A673 (cell line): ENCODE measurements at regions not wholly inside any gene's neighbourhood (a gene's known extent, or its start where the extent isn't known, plus 50 kb on each side); places are given as distances from the start of the nearest gene placed in this dataset.

Experiments
- BruUV-seq: library from RNA; stranded (reverse); fragments of 400-500 nt; replicated peaks from 2 replicates; lab custom pipeline; 2021; lab: Mats Ljungman, UMichigan
- CTCF ChIA-PET: fragments of 300-600 bp; sonication (Branson Sonifier 250); formaldehyde crosslinking; loops from one replicate; lab custom pipeline; 2022; ENCODE audit warnings: antibody characterized with exemption; lab: Charles Lee
- POLR2A ChIA-PET: fragments of 300-600 bp; sonication (Branson Sonifier 250); formaldehyde crosslinking; loops from one replicate; lab custom pipeline; 2022; ENCODE audit warnings: antibody characterized with exemption; ENCODE audit not compliant: low non-redundant PET; lab: Charles Lee
- DNase-seq: peaks from one replicate; pipeline ENCODE4 v3.0.0-alpha.2; 2015; ENCODE audit warnings: low spot score
- H3K27ac ChIP-seq: fragments of 200-600 bp; sonication (generic); 2 replicates; pipeline ENCODE4 v1.5.1; 2016; ENCODE audit warnings: mixed run types, low read depth, mild to moderate bottlenecking, mixed read lengths, antibody characterized with exemption, low read length; ENCODE audit not compliant: poor library complexity, severe bottlenecking
- H3K27me3 ChIP-seq: fragments of 200-600 bp; sonication (generic); replicated peaks from 2 replicates; pipeline ENCODE4 v1.6.1; 2017; ENCODE audit warnings: mixed run types, low read depth, mild to moderate bottlenecking, mixed read lengths, antibody characterized with exemption, low read length; ENCODE audit not compliant: insufficient read depth, poor library complexity
- H3K36me3 ChIP-seq: fragments of 200-600 bp; sonication (generic); 2 replicates; pipeline ENCODE4 v1.6.1; 2016; ENCODE audit warnings: mixed run types, mild to moderate bottlenecking, mixed read lengths, antibody characterized with exemption, low read length; ENCODE audit not compliant: insufficient read depth, poor library complexity, severe bottlenecking
- H3K4me1 ChIP-seq: fragments of 200-600 bp; sonication (generic); 2 replicates; pipeline ENCODE4 v1.6.1; 2017; ENCODE audit warnings: mixed run types, mild to moderate bottlenecking, mixed read lengths, antibody characterized with exemption, low read length; ENCODE audit not compliant: insufficient read depth, poor library complexity, severe bottlenecking
- H3K4me3 ChIP-seq: fragments of 200-600 bp; sonication (generic); 2 replicates; pipeline ENCODE4 v1.5.1; 2016; ENCODE audit warnings: low read depth, mixed run types, mild to moderate bottlenecking, mixed read lengths, low read length; ENCODE audit not compliant: poor library complexity, severe bottlenecking
- H3K9me3 ChIP-seq: fragments of 200-600 bp; sonication (generic); 2 replicates; pipeline ENCODE4 v1.6.1; 2016; ENCODE audit warnings: mixed run types, low read depth, mild to moderate bottlenecking, mixed read lengths, antibody characterized with exemption, low read length; ENCODE audit not compliant: poor library complexity, severe bottlenecking
- EZH2 ChIP-seq: fragments of 200-600 bp; sonication (generic); IDR thresholded peaks from 2 replicates; pipeline ENCODE4 v1.6.1; 2017; ENCODE audit warnings: borderline replicate concordance, low read depth, mild to moderate bottlenecking, mixed read lengths, antibody characterized with exemption, low read length; ENCODE audit not compliant: poor library complexity, severe bottlenecking
- intact Hi-C: fragments of 100-400 bp; cut with micrococcal nuclease; formaldehyde crosslinking; loops from one replicate; pipeline ENCODE4 v1.10.0; 2022; ENCODE audit not compliant: unreplicated experiment
- TF ChIP-seq, protein P1 (sequence below): fragments of 300-800, 200-600 bp; sonication (generic); conservative IDR thresholded peaks from 2 replicates; pipeline ENCODE4 v1.5.1; 2017; ENCODE audit warnings: low read depth, mild to moderate bottlenecking, antibody characterized with exemption, low read length, moderate library complexity, mixed read lengths

DNA sequence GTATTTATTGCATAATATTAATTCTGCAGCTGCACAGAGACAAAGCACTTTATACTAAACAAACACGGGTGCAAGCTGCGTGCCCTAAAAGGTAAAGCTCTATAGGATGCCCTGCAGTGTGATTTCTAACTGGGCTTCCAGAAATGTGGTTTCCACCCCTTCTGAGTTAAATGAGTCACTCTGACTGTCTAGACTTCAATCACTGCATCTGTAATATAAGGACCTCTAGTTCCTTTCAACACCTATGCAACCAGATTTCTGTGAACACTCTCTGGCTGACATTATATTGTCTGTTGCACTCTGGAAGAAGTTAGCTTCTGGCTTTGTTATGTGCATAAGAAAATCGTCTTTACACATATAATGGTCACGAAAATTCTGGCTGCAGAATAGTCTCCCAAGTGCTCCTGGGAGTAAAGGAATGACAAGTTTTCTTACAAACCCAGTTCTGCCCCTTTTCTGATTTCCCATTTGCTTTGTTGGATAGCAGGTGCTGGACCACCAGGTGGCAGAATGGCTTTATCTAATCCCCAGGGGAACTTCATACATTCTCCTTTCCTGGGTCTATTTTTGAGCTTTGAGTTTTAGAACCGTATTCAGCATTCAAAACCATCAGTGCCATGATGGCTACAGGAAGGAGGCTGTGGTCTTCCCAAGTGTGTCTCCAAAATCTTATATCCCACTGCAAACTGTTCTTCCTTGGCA lies 842.2 kb downstream of the STIM2 start:
- Histone ChIP-seq H3K4me3 (no peak overlapping the region), H3K36me3 (no peaks in the 10 kb centered on the region), H3K27me3 (no peaks in the 10 kb centered on the region), H3K27ac (no peak overlapping the region), H3K4me1 (no peaks in the 10 kb centered on the region), H3K9me3 (no peaks in the 10 kb centered on the region)
- intact Hi-C loops = no loop called here
- POLR2A ChIA-PET = no interaction called here
- CTCF ChIA-PET = no interaction called here
- TF ChIP-seq, protein P1, sequence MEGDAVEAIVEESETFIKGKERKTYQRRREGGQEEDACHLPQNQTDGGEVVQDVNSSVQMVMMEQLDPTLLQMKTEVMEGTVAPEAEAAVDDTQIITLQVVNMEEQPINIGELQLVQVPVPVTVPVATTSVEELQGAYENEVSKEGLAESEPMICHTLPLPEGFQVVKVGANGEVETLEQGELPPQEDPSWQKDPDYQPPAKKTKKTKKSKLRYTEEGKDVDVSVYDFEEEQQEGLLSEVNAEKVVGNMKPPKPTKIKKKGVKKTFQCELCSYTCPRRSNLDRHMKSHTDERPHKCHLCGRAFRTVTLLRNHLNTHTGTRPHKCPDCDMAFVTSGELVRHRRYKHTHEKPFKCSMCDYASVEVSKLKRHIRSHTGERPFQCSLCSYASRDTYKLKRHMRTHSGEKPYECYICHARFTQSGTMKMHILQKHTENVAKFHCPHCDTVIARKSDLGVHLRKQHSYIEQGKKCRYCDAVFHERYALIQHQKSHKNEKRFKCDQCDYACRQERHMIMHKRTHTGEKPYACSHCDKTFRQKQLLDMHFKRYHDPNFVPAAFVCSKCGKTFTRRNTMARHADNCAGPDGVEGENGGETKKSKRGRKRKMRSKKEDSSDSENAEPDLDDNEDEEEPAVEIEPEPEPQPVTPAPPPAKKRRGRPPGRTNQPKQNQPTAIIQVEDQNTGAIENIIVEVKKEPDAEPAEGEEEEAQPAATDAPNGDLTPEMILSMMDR = peak; percentile 45
- TF ChIP-seq EZH2 = no peak
- BruUV-seq = no TSS peak
- DNase-seq = peak; percentile 28

DNA sequence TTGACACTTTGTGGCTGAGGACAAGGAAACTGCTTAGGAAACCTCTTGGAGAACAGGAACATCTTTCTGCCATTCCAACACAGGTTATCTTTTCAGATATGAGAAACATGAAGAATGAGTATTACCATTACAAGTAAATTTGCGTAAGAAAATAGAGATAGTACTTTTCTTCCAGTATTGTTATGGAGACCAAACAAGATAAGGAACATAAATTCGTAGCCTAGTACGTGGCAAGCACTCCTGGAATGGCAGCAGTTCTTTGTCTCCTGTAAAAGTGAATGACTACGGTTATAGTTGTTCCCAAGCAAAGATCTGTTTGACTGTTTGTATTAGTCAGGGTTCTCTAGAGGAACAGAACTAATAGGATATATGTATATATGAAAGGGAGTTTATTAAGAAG lies 843.1 kb downstream of the STIM2 start:
- ChIA-PET POLR2A (no interaction called here), CTCF (no interaction called here)
- Histone ChIP-seq H3K27me3 (no peaks in the 10 kb centered on the region), H3K27ac (no peak overlapping the region), H3K36me3 (no peaks in the 10 kb centered on the region), H3K4me1 (no peaks in the 10 kb centered on the region), H3K9me3 (no peaks in the 10 kb centered on the region), H3K4me3 (no peak overlapping the region)
- intact Hi-C loops = no loop called here
- no TSS peak for BruUV-seq
- no peak for TF ChIP-seq EZH2
- TF ChIP-seq, protein P1 = no peak
- no peak for DNase-seq

DNA sequence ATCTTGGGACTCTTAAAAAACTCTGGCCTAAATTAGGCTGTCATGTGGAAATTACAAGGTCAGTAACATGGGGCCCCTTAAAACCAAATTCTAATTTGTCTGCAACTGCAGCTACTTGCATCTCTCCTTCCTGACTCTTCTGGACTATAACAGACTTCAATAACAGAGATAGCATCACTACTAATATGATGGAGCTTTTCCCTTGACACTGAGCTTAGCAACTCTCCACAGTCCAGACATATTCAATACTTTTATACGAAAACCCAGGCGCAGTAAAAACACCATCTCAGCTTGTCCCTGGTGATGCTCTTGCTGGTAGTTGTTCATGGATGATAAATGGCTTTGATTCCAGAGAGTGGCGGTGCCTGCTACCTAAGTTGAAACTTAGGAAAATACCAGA lies 850.4 kb downstream of the STIM2 start:
- ChIA-PET POLR2A (no interaction called here), CTCF (no interaction called here)
- intact Hi-C loops = no loop called here

More for the DNA sequence above, 850.4 kb downstream of the STIM2 start:
- H3K27me3 ChIP-seq = no peaks in the 10 kb centered on the region
- no peak overlapping the region for H3K4me3 ChIP-seq
- DNase-seq = no peak
- H3K36me3 ChIP-seq = no peaks in the 10 kb centered on the region
- BruUV-seq = no TSS peak
- no peaks in the 10 kb centered on the region for H3K4me1 ChIP-seq
- H3K9me3 ChIP-seq = no peaks in the 10 kb centered on the region
- TF ChIP-seq EZH2 = no peak
- TF ChIP-seq, protein P1 = no peak
- H3K27ac ChIP-seq = no peak overlapping the region
